Large intestine (tissue), 3 donors: ENCODE measurements at regions not wholly inside any gene's neighbourhood (a gene's known extent, or its start where the extent isn't known, plus 50 kb on each side); places are given as distances from the start of the nearest gene placed in this dataset.
A peak's percentile ranks its signal among the peaks of the same experiment; 100 is the strongest.

Experiments used
- DNase-seq, 2 donors: peaks; one replicate each; pipeline versions ENCODE4 v3.0.0 to v3.0.0-alpha.2; 2013
- H3K27ac ChIP-seq: one replicate; pipeline ENCODE4 v1.5.1; 2013; ENCODE audit warnings: low read length
- H3K27me3 ChIP-seq: 2 replicates; pipeline ENCODE4 v1.6.1; 2013; ENCODE audit warnings: low read length; ENCODE audit not compliant: control insufficient read depth, insufficient read depth
- H3K36me3 ChIP-seq: 2 replicates; pipeline ENCODE4 v1.6.1; 2013; ENCODE audit warnings: low read length; ENCODE audit not compliant: control insufficient read depth, insufficient read depth
- H3K4me1 ChIP-seq: one replicate; pipeline ENCODE4 v1.6.1; 2013; ENCODE audit warnings: low read length; ENCODE audit not compliant: control insufficient read depth, insufficient read depth
- H3K4me3 ChIP-seq: one replicate; pipeline ENCODE4 v1.5.1; 2013; ENCODE audit warnings: low read length
- H3K9me3 ChIP-seq: one replicate; pipeline ENCODE4 v1.6.1; 2013; ENCODE audit warnings: mild to moderate bottlenecking, low read depth, low read length, moderate library complexity; ENCODE audit not compliant: control insufficient read depth
- WGBS: methylation state at CpG from one replicate; pipeline ENCODE4 v1.1.5; 2013; ENCODE audit warnings: low lambda C conversion rate; ENCODE audit not compliant: insufficient coverage; 5-methylcytosine and 5-hydroxymethylcytosine counted together

- H3K9me3 ChIP-seq: no peaks in the 10 kb centered on the region
- no peak overlapping the region for H3K27ac ChIP-seq
- no peak for DNase-seq
- H3K27me3 ChIP-seq: no peaks in the 10 kb centered on the region
- no peak overlapping the region for H3K4me3 ChIP-seq
- no peaks in the 10 kb centered on the region for H3K4me1 ChIP-seq
- no CpG with 5 or more reads among the region's 7 CpGs for WGBS
- no peaks in the 10 kb centered on the region for H3K36me3 ChIP-seq
Observed at GRCh38 chr2:5839550-5839949, 147.4 kb downstream of the SOX11 start.

GRCh38 chr2:5841126-5841525 is 148.9 kb downstream of the SOX11 start:
- Histone ChIP-seq H3K27ac (no peak overlapping the region), H3K9me3 (no peaks in the 10 kb centered on the region), H3K27me3 (no peaks in the 10 kb centered on the region), H3K4me3 (no peak overlapping the region), H3K36me3 (no peaks in the 10 kb centered on the region), H3K4me1 (no peaks in the 10 kb centered on the region)
- WGBS: 53% methylated on average over 2 of the region's 2 CpGs
- DNase-seq: no peak

- H3K9me3 ChIP-seq: no peaks in the 10 kb centered on the region
- WGBS: no CpG with 5 or more reads among the region's 14 CpGs
- no peak overlapping the region for H3K27ac ChIP-seq
- H3K4me1 ChIP-seq: no peaks in the 10 kb centered on the region
- no peaks in the 10 kb centered on the region for H3K36me3 ChIP-seq
- H3K4me3 ChIP-seq: no peak overlapping the region
- H3K27me3 ChIP-seq: no peaks in the 10 kb centered on the region
- DNase-seq: no peak
Observed at GRCh38 chr2:5842326-5842725, 150.1 kb downstream of the SOX11 start.

- 100% methylated on average over 1 of the region's 6 CpGs for WGBS
Observed at GRCh38 chr2:5845798-5846330, 153.7 kb downstream of the SOX11 start.

GRCh38 chr2:5846881-5847280 is 154.7 kb downstream of the SOX11 start:
- no peak for DNase-seq
- H3K4me3 ChIP-seq: no peak overlapping the region
- H3K4me1 ChIP-seq: no peaks in the 10 kb centered on the region
- 100% methylated on average over 1 of the region's 7 CpGs for WGBS
- H3K9me3 ChIP-seq: no peaks in the 10 kb centered on the region
- H3K36me3 ChIP-seq: no peaks in the 10 kb centered on the region
- H3K27me3 ChIP-seq: no peaks in the 10 kb centered on the region
- H3K27ac ChIP-seq: no peak overlapping the region

More at GRCh38 chr2:5845798-5846330, 153.7 kb downstream of the SOX11 start:
- no peaks in the 10 kb centered on the region for H3K36me3 ChIP-seq
- H3K4me3 ChIP-seq: no peak overlapping the region
- DNase-seq: no peak
- no peaks in the 10 kb centered on the region for H3K27me3 ChIP-seq
- no peaks in the 10 kb centered on the region for H3K4me1 ChIP-seq
- no peak overlapping the region for H3K27ac ChIP-seq
- H3K9me3 ChIP-seq: no peaks in the 10 kb centered on the region

- DNase-seq: peak in 1 of 2 donors; percentile 15
- H3K4me3 ChIP-seq: no peak overlapping the region
- no peaks in the 10 kb centered on the region for H3K27me3 ChIP-seq
- H3K4me1 ChIP-seq: no peaks in the 10 kb centered on the region
- no CpG with 5 or more reads among the region's 3 CpGs for WGBS
- H3K9me3 ChIP-seq: no peaks in the 10 kb centered on the region
- no peaks in the 10 kb centered on the region for H3K36me3 ChIP-seq
- no peak overlapping the region for H3K27ac ChIP-seq
Observed at GRCh38 chr2:5849562-5849961, 157.4 kb downstream of the SOX11 start.

DNA sequence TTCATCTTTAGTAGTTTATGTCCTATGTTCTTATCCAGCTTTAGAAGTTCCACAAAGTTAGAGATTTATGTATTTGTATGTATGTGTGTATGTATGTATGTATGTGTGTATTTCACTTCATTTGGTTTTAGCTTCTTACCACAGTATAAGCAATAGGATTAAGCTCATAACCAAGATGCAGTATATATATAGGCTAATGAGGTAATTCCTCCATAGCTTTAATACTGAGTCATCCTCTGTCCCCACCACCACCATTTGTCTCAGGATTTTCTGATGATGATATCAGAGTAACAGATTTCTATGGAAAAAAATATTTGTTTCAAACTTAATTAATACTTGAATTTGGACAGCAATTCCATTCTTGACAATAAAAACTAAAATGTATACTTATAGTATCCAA is 159.2 kb downstream of the SOX11 start:
- Histone ChIP-seq H3K4me1 (no peaks in the 10 kb centered on the region), H3K36me3 (no peaks in the 10 kb centered on the region), H3K4me3 (no peak overlapping the region), H3K9me3 (no peaks in the 10 kb centered on the region), H3K27ac (no peak overlapping the region), H3K27me3 (no peaks in the 10 kb centered on the region)
- no peak for DNase-seq

DNA sequence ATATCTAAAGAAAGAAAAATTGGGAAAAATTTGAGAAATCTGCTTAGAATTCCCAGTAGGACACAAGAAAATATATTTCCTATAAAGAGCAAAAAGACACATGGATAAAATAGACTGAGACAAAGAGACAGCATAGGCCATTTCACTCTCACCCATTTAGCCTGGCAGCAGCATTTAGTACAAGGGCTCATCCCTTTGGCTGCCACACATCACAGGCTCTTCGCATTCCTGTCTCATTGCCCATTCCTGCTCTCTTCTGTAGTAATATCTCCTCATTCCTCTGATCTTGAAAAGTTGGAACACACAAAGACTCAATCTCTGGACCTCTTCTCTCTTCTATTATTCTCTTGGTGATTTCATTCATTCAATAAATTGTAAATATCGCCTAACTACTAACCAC is 162.6 kb downstream of the SOX11 start:
- DNase-seq: no peak
- H3K9me3 ChIP-seq: no peaks in the 10 kb centered on the region
- H3K36me3 ChIP-seq: no peaks in the 10 kb centered on the region
- 100% methylated on average over 1 of the region's 2 CpGs for WGBS
- H3K27ac ChIP-seq: no peak overlapping the region
- H3K4me3 ChIP-seq: no peak overlapping the region
- H3K4me1 ChIP-seq: no peaks in the 10 kb centered on the region
- H3K27me3 ChIP-seq: no peaks in the 10 kb centered on the region

DNA sequence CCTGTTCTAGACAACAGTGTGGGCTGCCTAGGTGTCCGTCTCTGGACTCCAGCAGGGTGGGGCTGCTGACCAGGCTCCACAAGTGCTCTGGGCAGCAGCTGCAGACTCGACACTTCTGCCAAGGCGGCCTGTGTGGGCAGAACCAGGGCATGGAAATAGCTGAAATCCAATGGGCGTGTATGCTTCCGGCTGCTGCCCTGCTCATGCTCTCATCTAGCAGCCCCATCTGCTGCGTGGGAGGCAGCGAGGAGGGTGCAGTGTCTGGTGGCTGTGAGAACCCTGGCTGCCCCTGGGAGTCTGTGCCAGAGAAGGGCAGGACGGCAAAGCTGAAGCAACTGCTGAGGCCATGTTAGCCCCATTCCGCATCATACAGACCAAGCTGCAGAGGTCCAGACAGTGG is 174.9 kb downstream of the SOX11 start:
- Histone ChIP-seq H3K27me3 (no peaks in the 10 kb centered on the region), H3K9me3 (no peaks in the 10 kb centered on the region), H3K4me1 (no peaks in the 10 kb centered on the region), H3K36me3 (no peaks in the 10 kb centered on the region), H3K27ac (no peak overlapping the region), H3K4me3 (no peak overlapping the region)
- no CpG with 5 or more reads among the region's 9 CpGs for WGBS
- no peak for DNase-seq

GRCh38 chr2:5868931-5869330 is 176.7 kb downstream of the SOX11 start:
- no peaks in the 10 kb centered on the region for H3K4me1 ChIP-seq
- no peaks in the 10 kb centered on the region for H3K36me3 ChIP-seq
- DNase-seq: no peak
- no peak overlapping the region for H3K27ac ChIP-seq
- H3K4me3 ChIP-seq: no peak overlapping the region
- H3K9me3 ChIP-seq: no peaks in the 10 kb centered on the region
- 100% methylated on average over 1 of the region's 8 CpGs for WGBS
- no peaks in the 10 kb centered on the region for H3K27me3 ChIP-seq

DNA sequence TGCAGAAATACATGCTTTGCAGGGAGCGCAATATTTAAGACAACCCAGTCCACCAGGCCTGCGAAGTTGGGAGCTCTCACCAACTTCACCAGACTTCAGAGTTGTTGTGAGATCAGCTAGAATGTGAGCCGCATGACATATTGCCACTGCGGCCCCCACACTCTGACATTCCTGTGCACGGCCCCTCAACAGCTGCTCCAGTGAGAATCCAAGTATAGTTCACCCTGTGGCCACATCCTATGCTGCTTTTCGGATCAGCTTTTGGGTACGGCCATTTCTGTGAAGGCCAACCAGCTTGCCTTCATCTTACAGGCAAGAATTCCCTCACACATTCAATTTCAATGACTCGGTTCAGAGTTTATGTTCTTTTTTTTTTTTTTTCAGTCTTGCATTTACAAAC is 177.8 kb downstream of the SOX11 start:
- Histone ChIP-seq H3K27me3 (no peaks in the 10 kb centered on the region), H3K36me3 (no peaks in the 10 kb centered on the region), H3K4me1 (no peaks in the 10 kb centered on the region), H3K27ac (no peak overlapping the region), H3K9me3 (no peaks in the 10 kb centered on the region), H3K4me3 (no peak overlapping the region)
- WGBS: 100% methylated on average over 2 of the region's 8 CpGs
- DNase-seq: no peak
